EH (cell line): ENCODE measurements at regions not wholly inside any gene's neighbourhood (a gene's known extent, or its start where the extent isn't known, plus 50 kb on each side); places are given as distances from the start of the nearest gene placed in this dataset.
A peak's percentile ranks its signal among the peaks of the same experiment; 100 is the strongest.
"Not testable (repeated sequence)": the region's sequence is repeated elsewhere in the genome, so short reads cannot be mapped to it uniquely, and the experiment has no call there.

Source experiments
- DNase-seq: peaks from one replicate; pipeline ENCODE4 v3.0.0-alpha.2; 2015; ENCODE audit warnings: low read depth

DNA sequence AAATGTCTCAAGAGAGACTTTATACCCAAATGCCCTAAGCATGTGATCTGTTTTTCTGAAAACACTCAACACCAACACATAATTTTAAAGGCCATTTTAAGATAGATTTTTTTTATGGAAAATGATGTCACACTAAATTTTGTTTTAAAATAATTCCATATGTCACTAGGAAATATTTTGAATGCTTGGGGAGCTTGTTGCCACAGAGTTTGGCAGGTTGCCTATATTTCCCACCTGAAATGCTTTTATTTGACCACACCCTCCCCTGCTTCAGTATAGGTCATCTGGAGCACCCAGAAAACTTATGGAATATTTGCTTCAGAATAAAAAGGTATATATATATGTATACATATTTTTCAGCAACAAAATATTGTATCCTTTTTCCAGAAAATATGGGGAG is 180.0 kb upstream of the ANK3 start:
- no peak for DNase-seq

DNA sequence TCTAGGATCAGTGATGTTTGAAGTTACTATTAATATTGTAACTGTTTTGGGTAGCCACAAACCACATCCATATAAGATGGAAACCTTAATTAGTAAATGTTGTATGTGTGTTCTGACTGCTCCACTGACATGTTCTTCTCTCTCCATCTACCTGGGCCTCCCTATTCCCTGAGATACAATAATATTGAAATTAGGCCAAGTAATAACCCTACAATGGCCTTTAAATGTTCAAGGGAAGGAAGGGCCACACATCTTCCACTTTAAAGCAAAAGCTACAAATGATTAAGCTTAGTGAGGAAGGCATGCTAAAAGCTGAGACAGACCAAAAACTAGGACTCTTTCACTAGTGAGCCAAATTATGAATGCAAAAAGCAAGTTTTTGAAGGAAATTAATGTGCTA is 176.4 kb upstream of the ANK3 start:
- DNase-seq = no peak

DNA sequence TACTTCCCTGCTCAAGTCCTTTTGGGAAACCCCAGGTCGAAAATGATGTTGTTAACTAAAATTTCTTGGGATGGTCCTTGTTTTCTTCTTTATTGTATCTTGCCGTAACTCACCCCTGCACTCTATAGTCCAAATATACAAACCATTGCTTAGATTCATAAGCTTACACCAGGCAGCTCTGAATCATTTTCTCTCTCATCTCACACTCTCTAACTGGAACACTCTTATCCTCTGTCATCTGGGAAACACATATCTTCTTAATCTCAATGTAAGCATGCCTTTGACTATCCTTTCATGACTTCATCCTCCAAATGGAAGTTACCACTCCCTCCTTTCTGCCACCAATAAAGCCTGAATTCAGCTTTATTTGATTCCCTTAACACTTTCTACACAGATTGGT is 175.8 kb upstream of the ANK3 start:
- no peak for DNase-seq

DNA sequence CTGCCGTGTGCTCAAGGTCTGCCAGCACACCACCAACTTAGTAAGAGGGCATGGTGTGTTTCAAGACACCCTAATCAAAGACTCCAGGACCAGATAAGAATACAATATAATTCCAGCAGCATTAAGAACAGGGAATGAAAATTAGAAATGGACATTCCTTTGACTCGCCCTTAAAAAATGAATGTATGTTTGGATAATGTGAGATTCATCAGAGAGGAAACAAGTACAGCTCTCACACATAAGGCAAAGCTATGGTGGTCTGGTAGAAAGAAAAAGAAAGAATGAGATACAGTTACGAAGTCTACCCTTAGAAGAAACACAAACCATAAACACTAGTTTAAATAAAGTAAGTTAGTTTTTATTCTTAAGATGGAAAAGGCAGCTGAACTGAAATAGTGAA is 174.8 kb upstream of the ANK3 start:
- DNase-seq = peak; percentile 25

DNA sequence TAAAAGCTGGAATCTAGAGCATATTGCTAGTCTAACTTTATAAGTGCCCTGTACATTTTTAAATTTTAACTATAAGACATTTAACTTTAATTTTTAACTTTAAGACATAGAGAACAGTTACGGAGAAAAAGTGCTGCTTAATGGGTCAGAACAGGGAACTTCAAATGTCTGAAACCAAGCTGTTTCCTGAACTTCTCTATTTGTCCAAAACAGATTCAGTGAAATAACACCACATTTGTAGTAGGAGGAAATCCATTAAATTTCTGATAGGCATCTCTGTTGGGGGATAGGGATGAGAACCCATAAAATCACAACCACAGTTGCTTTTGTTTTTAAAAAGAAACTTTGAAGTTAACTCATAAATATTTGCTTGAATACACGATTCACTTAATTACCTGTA is 170.8 kb upstream of the ANK3 start:
- DNase-seq = no peak

DNA sequence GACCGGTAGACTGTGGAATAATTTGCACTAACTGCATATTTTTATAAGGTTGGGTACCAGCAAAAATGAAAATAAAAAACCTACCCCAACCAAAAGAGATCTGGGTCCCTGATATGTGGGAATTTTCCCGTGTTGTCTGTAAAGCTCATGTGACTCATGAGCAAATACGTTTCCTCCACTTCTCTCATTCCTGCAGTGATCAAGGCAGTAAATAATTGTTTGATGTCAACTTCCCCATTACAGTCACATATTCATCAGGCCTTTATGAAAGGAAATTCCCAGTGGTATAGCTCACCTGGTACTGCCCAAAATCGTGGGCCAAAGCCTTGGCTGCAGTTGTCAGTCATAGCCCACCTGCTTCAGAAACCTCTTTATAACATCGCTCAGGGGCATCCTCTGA is 166.0 kb upstream of the ANK3 start:
- no peak for DNase-seq

DNA sequence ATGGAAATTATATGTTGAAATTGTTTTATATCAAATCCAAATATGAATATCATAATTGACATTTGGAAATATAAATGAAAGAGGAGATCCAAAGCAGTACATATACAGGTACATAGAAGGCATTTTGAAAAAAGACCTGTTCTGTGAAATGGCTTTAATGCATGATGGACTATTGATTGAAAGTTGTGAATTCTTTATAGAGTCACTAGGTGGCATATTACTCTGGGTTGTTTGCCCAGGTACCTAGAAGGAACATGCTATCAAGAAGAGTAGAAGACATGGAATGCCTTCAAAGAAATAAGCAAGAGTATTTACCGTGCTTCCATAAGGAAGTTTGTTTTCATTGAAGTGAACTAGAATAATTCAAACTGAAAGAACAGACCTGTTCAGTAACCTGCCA is 160.0 kb upstream of the ANK3 start:
- peak; percentile 3 for DNase-seq

DNA sequence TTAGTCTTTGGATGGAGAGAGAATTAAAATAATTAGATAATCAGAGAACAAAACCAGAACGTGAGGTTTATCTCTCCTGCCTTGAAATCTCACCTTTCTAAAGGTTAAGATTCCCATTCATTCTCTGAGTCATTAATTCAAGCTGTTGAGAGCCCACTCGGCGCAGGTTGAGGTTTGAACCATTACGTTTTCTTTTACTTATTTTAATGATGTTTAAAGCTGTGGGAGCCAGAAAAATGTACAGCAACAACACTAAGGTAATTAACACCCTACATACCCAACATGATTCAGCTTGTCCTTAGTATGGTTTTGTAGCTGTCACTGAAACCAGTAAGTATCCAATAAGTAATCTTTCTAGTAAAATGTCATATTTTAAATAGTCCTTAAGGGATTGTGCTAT is 153.0 kb upstream of the ANK3 start:
- DNase-seq = no peak

DNA sequence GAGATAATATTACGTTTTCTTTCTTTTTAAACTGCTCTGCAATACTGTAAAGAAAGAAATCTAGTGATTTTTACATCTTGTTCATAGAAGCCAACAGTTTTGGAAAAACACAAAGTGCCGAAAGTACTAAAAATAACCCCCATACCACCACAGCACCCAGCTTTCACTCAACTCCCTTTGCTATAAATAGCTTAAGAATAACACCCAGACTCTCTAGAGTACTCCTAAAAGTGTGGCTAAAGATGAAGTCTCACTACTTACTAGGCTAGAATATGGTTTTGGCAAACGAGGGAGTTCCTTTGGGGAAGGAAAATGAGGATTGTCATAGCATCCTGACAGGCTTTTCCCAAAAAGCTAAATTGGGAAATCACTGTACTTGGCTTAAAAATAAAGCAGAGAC is 151.8 kb upstream of the ANK3 start:
- no peak for DNase-seq

DNA sequence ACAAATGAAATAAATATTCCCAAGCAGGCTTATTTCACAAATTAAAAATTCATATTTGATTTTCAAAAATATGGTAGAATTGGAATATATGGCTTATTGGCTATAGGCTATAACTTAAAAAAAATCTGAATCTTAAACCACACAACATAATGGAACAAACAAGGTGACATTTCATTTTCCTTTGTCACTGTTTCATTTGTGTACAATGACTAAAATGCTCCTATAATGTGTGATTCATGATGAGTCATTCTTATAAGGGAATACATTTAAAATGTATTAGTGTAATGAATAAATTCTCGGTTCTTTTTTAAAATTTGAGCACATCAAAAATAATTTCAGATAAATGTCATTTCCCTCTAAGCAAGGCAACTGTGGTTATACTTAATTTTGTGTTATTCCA is 148.0 kb upstream of the ANK3 start:
- no peak for DNase-seq

DNA sequence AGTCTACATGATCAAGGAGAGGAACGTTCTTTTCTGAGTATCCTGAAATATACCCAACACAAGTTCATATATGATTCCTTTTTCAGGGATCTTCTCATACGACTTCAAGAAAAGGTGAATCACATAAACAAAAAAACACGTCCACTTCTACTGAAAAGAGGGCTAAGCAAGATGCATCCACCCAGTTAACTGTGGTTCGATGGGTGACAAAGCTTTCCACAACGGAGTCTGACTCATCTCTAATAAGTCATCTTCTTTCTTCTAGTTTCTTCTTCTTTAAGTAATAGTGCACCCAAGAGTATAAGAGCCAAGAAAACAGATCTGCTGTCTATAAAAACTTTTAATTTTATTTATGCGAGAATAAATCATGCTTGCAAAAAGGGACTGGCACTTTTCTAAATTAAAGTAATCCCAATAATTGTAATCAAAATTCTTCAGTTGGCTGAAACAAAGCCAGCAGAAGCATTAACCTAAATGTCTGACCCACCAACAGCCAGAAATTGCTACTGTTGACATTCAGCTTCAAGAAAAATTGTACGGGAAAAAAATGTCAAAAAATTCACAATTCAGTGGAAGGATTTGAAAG is 146.9 kb upstream of the ANK3 start:
- DNase-seq = peak; percentile 25

DNA sequence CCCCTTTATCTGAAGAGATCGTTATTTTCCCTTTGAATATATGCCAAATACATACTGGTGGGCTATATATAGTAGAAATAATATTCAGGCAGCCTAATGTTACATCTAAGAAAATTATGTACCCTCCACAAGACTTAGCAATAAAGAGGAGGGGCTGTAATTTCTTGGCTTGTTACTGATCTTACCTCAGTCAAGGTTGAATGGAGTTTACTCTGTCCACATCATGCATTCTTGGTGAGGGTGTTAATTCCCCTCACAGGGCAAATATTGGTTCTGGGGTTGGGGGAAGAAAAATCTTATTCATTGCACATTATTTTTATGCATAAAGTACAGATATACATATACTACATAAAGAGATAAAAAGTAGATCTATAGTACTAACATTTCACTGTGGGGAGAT is 145.8 kb upstream of the ANK3 start:
- no peak for DNase-seq

DNA sequence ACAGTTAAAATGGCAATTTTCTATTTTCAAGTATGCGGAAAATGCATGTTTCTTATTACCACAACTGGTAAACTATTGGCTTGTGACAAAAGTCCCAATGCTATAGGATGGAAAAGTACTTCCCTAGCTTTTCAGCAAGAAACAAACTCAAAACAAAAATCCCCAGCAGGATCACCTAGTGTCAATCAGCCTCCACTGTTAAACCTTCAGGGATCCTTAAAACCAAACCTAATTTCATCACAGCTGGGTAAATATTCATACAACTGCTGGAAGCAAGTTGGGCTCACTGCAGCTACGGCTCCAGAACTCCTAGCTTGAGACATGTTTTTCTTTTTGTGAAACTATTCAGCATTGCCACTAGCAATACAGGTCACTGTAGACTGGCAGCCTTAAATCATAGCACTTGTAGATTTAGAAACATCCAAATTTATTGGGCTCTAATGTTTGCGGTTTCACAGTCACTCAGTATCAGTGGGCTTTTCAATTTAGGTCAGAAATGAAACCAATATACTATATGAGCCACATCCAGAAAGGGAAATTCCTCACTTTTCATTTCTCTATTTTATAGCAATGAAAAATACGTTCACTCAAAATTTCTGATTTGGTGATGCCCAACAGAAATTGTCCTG is 145.2 kb upstream of the ANK3 start:
- no peak for DNase-seq

DNA sequence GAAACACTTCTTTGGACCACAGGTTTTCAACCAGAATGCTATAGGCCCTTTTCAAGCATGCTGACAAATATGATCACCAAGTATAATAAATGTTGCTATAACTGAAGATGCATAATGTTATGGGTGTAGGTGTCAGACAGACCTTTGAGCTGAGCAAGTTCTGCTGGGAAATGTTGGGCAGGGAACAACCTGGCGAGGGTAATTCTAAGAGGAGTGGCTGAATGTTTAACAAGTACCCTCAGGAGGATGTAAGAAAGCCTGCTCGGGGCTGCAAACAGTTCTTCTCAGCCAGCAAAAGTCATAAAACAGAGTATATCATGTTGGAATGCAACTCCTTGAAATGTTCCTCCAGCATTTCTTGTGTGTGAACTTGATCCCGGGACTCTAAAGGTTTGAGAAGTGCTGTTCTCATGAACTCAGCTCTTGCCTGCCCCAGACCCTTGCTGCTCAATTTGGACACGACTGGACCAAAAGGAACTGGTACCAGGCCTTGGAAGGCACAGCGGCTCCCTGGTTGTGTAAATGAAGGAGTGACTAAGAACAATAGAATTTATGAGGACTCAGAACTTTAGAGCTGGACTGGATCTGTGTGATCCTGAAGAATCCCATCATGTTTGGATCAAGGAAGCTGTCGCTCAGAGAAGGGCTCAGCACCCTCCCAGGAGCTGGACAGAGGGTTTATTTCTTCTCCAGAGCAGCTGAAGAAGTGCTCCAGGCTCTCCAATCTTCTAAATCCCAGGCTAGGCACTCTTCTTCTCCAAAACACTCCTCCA is 143.2 kb upstream of the ANK3 start:
- no peak for DNase-seq

DNA sequence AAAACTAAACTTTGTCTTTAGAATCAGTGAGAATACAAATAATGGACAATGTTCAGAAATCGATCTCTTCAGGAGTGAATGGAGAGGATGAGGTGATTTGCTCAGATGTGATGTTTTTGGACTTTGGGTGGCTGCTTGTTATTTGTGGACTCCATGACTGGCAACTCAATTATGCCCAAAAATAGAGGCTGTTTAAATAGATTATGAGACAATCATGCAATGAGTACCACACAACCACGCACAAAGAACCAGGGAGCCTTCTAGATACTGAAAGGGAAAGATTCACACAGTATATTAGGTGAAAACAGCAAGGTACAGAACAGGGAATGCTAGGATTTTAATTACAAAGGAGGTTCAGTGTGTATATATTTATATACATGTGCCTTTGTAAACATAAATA is 141.3 kb upstream of the ANK3 start:
- no peak for DNase-seq

DNA sequence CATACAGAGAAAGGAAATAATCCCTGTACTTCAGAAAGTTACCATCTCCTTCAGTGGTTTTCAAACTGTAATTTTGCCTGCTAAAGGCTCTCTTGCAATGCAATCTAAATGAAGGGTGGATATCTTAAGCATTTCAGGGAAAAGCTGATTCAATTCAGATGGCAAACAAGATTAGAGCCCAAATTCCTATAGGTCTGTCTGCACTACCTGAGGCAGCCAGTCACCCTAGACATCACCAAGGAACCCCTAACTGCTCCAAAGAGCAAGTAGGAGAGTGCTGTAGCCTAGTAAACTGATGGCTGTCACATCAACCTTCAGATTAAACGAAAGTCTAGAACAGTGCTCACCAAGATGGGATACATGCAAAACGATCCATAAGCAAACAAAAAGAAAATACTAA is 138.0 kb upstream of the ANK3 start:
- no peak for DNase-seq

DNA sequence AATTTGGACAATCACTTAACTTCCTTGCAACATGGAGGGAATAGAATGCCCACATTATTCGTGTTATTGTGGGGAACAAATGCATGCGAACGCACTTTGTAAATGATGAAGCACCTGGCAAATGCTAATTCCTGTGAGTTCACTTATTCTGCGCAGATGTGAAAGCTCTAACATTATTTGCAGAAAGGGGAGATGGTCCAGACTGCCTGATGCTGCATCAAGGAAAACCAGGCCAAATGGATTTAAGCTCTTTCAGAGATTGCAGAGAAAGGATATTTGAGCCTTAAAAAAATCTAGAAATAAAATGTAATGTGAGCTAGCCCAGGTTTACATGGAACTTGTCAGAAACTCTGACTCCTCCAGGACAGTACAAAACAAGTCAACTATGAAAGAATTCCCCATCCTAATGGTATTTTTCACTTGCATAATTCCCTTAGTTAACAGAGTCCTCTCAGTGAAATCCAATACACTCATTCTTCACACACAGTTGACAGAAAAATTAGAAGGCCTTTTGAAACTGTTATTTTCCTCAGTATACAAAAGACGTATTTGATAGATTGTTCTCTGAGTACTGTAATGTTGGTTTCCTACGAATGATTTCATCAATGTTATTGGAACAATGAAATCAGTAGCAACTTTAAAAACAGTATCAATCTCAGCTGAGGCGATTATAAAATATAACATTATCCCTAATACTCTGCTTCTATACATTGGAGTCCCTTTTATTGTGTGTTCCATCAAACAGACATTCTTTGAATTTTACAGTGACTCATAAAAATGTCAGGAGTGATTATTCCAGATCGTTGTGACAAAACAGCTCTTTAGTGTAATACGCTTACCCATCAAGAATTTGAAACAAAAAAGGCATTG is 136.3 kb upstream of the ANK3 start:
- DNase-seq = no peak

DNA sequence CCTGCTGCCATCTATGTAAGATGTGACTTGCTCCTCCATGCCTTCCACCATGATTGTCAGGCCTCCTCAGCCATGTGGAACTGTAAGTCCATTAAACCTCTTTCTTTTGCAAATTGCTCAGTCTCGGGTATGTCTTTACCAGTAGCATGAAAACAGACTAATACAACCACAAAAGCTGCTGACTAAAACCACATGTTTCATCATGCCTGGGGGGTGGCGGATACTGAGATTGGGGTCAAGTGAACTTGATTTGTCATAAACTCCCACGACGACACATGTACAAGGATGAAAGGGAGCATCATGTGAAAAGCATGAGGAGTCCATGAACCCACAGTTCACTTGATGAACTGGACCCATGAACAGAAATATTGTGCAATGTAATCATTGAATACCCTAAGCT is 134.9 kb upstream of the ANK3 start:
- peak; percentile 22 for DNase-seq

DNA sequence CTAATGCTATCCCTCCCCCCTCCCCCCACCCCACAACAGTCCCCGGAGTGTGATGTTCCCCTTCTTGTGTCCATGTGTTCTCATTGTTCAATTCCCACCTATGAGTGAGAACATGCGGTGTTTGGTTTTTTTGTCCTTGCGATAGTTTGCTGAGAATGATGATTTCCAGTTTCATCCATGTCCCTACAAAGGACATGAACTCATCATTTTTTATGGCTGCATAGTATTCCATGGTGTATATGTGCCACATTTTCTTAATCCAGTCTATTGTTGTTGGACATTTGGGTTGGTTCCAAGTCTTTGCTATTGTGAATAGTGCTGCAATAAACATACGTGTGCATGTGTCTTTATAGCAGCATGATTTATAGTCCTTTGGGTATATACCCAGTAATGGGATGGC is 133.7 kb upstream of the ANK3 start:
- not testable (repeated sequence) for DNase-seq

DNA sequence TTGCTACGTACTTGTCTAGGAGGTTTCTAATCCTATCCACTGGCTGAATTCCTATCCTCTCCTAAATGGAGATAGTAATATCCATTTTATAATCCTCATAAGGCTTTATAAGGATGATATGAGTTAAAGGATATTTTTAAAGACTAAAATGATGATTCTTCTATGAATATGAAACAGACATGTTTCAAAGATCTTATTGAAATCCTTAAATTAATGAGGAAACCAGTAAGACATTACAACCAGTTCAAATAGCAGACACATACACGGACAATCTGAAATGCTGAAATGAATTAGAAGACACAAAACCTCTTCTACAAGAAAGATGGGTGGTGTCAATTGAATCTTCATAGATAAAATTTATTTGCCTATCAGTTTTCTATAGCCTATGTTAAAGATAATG is 132.9 kb upstream of the ANK3 start:
- DNase-seq = no peak

DNA sequence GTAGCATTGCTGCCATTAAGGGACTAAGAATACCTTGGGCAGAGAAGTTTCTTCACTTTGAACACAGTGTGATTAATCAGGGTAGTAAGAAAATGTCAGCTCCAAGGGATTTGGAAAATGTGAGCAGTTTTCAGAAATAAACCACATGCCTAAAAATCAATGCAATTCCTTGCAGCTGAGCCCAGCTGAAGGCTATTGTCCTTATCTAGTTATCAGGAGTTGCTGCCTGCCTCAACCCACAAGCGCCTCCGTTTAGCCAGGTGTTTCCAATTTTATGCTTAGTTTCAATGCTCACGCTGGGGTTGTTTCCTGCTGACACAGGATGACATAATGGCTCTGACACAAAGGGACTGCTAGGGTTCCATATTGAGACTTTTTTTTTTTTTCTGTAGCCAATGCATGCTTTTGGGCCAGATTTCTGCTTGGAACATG is 132.3 kb upstream of the ANK3 start:
- DNase-seq = peak; percentile 31

DNA sequence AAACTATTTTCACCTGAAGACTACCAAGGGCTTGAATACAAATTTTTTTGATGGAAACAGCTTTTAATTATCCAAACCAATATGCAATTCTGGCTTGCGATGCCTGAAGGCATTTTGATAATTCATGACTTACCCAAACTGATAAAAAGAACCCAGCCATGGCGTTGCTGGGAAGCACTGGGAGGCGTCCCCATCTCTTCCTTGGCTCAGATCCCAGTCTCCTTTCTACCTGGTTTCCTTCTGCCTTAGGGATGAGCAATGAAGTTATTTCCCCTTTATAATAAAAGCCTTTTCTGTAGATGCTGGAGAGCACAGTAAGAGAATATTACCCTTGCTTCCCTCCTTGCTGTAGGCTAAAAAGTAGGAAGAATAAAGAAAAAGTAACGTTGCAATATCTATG is 129.1 kb upstream of the ANK3 start:
- no peak for DNase-seq

DNA sequence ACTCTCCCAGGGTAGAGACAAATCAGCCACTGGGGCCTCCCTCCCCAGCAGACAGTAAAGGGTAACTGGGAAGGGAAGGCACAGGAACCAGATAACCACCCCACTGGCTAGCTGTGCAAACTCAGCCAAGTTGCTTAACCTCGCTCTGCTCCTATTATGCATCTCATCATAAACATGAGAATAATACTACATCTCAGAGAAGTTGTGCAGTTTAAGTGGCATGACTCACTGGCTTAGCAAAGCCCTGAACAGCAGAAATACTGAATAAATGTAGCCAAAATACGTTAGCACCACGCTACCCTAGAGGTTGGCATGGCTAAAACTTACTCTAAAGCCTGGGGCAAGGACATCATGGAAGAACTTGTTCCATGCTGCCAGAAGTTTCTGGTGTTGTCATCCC is 128.1 kb upstream of the ANK3 start:
- no peak for DNase-seq
